ENCODE measurements at regions not wholly inside any gene's neighbourhood (a gene's known extent, or its start where the extent isn't known, plus 50 kb on each side); places are given as distances from the start of the nearest gene placed in this dataset.

- DNase-seq: no peak
Measured at GRCh38 chr1:216847397-216848036, 124.3 kb upstream of the ESRRG start.

DNA sequence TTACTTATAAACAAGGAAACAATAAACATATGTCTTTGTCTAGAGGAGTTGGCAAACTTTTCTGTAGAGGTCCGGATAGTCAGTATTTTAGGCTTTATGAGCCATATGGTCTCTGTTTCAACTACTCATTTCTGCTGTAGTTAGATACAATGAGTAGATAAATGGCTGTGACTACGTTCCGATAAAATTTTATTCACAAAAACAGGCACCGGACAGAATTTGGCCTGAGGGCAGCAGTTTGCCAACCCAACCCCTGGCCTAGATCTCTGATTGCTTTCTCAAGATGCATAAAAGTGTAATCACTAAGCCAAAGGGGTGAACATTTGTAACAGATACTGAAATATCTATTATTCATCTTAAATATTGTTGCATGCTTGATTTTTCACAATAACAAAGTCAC lies 123.1 kb upstream of the ESRRG start:
- no peak for DNase-seq

GRCh38 chr1:216843409-216843808 lies 120.2 kb upstream of the ESRRG start:
- no peak for DNase-seq

DNA sequence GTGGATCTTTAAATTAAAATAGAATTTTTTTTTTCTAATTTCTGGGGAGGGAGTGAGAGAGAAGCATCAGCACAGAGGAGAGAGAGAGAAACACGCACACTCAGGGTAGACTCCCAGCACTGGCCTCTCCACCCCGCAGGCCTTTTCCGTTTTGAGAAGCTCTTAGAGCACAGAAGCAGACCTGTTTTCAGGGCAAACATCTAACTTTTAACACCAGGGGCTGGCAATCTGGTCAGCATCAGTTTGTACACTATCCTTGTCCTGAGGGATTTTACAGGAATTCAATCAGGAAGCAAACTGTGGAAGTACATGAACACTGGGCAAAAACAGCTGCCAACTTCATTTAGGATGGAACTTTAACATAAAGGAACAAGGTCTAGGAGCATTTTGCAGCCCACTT lies 117.9 kb upstream of the ESRRG start:
- DNase-seq: no peak

DNA sequence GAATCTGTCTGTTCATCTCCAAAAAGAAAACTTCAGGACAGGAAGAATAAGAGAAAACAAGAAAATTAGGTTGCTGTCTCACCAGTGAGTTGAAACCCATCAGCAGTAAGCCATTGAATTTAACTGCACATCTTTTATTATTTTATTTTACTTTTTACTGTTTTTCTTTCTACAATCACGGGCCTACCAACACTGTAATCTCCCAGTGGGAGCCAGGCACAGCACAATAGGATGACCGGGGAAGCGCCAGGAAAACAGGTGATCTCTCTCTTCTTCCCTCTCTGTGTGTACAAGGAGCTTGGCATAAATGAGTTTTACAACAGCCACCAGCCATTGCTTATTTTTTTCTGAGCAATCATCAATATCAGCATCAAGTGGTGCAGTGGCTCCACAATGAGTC lies 113.1 kb upstream of the ESRRG start:
- no peak for DNase-seq

DNA sequence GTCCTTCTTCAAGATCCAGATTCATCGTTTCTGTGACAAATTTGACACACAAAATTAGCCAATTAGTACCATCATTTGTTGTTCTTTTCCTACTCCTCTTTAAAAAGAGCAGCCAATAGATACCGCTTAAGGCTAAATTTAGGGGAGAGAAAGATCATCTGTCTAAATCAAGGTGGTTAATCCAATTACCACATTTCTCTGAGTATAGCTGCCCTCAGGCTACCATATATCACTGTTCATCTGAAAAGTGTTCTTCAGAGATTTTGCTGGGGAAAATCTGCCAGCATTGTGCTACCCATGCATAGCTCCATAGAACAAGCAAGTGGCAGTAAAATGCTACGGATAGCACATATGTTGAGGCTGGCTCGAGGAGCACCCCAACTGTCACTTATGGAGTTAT lies 110.3 kb upstream of the ESRRG start:
- no peak for DNase-seq

DNA sequence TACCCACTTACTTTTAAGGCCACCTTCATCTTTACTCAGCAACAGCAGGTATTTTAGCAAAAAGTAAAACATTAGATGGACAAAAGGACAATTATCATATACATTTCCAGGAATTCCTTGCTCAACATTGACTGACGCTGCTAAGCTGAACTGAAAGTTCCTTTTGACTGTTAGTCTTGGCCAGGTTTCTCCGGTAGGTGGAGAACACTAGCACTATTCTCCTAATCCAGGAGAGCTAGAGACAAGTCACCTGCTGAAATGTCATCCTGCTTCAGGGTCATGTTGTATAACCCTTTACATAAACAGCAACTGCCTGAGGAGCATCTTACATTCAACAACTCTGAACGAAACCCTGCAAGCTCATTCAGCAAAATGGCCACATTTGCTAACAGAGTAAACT lies 109.0 kb upstream of the ESRRG start:
- no peak for DNase-seq

DNA sequence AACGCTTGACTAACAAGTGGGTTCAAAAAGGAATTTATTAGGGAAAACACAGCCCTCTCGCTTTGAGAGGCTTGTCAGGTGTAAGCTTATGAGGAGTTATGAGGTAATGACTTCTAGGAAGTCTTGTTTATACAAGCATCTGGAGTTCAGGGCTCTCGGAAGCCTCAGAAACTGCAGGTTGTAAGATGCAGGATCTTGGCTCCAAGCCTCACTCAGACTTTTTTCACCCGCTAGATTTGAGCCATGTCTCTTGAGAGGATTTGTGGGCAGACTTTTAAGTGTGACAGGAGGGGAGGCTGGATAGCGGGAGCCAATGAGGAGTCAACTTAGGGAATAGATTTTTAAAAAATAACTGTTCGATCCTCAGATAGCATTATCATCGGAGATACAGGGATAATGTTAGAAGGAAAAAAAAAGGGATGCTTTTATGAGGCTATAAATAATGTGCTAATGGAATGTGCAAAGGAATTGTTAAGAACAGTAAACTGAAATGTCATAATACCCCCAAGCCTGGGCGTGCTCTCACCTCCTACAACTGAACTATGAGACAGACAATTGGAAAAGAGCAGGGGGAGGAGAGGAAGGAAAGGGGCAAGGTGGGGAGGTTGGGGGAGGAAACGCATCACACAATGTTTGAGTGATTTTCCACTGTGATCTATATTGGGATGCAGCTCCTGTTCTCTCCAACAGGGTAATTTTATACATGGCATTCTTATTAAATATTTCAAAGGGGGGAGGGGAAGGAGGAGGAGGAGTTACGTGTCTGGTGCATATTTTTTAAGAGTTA lies 107.4 kb upstream of the ESRRG start:
- no peak for DNase-seq

GRCh38 chr1:216827251-216827650 lies 104.0 kb upstream of the ESRRG start:
- no peak for DNase-seq

DNA sequence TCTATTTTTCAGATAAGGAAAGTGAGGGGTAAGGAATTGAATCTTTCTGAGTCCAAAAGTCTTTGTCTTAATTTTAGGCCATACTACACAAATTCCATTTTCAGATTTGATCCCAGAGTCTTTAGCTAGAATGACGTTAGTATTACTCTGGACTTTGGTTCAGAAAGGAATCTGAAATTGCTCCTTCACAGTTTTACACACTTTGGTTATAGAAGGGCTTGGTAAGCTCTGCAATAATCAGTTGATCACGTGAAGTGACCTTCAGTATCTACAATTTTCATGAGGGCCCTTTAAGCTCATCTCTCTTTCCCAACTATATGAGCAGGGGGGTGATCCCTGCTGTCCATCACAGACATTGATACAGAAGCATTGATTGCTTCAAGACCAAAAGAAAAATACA lies 103.4 kb upstream of the ESRRG start:
- no peak for DNase-seq

GRCh38 chr1:216826214-216826613 lies 103.0 kb upstream of the ESRRG start:
- DNase-seq: no peak

DNA sequence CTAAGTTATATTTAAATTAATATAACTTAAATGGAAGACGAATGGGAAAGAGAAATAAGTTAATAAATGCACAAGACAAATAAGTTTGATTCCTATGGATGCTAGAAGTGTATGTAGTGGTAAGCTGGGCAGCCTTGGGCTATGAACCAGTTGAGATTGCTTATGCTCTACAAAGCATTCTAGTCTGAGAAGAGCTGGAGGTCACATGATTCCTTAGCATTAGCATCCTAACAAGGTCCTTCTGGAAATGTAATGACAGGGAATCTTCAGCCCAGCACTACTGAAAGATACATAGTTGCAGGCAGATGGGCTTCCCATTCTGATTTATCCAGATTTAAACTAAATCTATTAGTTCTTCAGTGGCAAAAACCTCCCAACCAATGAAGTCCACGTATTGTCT lies 102.3 kb upstream of the ESRRG start:
- no peak for DNase-seq

DNA sequence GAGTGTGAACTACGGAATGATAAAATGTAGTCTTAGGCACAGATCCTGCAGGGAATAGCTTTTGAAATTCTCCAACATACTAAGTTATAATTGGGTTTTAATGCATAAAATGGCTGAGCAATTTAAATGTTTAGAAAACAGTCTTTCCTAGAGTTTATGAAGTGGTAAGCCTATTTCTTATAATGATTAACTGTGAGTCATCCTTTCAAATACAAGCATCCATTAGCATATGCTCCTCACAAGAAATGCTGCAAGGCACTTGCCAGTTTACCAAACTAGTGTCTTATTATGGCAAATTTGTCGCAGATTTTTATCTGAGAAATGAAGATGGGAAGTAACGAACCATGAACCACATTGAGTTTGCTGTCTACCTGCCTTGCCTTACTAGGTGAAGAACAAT lies 101.3 kb upstream of the ESRRG start:
- no peak for DNase-seq

DNA sequence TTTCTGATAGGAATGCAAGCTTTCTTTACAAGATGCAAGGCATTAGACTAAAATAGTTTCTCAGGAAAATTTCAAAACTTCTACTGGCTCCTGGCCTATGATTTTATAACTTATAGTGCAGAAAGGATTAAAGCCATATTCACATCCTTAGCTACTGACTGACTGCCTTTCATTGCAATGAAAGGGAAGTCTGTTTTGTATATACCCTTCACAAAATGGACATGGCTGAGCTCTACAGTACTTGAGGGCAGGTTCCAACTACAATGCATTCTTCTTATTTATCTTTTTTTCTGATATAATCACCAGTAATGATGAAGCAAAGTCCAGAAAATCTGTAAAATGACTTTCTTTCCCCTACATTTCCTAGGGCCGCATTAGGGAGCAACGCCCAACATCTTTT lies 100.5 kb upstream of the ESRRG start:
- DNase-seq: no peak

- DNase-seq: no peak
Measured at GRCh38 chr1:216822480-216822879, 99.3 kb upstream of the ESRRG start.

DNA sequence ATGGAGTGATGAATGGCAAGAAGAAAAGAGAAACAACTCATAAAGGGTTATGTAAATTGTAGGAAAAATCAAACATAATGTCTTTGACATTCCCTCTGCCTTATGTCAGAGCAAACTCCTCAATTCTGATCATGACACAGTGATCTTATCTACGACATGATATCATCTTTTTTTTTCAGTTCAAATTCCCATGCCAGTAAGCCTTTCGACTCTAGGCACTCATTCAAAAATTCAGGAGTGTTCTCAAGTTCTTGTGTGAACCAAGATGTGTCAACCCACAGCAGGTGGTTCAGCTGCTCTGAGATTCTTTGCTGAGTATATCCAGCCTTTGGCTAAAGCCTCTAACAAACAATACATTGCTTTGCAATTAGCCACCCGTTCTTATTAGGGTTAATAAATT lies 97.1 kb upstream of the ESRRG start:
- no peak for DNase-seq

GRCh38 chr1:216818284-216818683 lies 95.1 kb upstream of the ESRRG start:
- DNase-seq: no peak

- DNase-seq: no peak
Measured at GRCh38 chr1:216815260-216816131, 92.3 kb upstream of the ESRRG start.

GRCh38 chr1:216814576-216815259 lies 91.5 kb upstream of the ESRRG start:
- DNase-seq: no peak

DNA sequence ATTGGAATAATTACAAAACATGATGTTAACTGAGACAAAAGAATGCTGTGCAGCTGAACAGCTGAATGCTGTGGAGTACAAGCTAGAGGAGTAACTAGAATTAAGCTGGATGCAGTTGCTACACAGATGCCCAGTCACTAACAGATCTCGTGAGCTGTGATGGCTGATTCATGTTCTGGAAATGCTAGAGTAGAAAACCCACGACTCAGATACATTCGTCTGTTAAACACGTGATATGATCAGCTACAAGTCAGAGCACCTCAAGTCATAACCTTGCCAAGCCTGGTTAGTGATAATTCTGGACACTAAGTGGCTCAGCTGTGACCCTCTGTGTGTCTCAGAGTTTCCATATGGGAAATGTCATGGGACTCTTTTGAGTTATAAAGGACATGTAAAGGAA lies 89.7 kb upstream of the ESRRG start:
- no peak for DNase-seq

DNA sequence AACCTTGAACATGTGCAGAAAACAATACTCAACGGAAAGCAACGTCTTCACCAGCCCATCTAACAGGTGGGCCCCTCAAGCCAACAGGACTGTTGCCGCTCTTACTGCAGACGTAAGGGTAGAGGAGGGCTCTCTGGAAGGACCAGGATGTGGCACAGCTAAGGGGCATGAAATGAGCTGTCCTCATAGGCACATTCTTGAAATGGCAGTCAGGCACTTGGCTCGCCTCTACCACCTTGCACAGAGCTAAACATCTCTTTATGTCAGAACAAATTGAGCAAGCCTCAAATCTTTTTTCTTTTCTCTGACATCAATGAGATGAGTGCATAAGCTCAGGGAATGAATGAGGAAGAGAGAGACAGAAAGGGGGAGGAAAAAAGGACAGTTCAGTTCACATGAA lies 86.4 kb upstream of the ESRRG start:
- no peak for DNase-seq

- DNase-seq: no peak
Measured at GRCh38 chr1:216807696-216808095, 84.5 kb upstream of the ESRRG start.

DNA sequence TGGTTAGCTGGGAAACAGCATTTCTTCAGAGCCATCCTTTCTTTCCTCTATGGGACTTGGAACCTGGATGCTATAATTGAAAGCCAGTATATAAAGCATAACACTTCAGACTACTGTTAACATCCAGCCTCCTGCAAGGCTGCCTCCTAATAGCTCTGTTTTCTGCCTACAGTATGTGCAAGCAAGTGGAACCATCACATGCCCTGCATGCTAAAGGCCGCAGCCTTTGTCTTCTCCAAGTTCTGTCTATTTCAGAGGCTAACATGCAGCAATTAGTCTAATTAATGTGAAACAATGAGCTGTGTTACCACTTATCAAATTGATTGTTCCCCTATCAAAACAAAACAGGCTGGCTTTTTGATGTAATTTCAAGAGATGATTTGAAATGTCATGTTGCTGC lies 82.7 kb upstream of the ESRRG start:
- no peak for DNase-seq
